ENCODE measurements at regions not wholly inside any gene's neighbourhood (a gene's known extent, or its start where the extent isn't known, plus 50 kb on each side); places are given as distances from the start of the nearest gene placed in this dataset.
"Not testable (repeated sequence)": the region's sequence is repeated elsewhere in the genome, so short reads cannot be mapped to it uniquely, and the experiment has no call there.

DNA sequence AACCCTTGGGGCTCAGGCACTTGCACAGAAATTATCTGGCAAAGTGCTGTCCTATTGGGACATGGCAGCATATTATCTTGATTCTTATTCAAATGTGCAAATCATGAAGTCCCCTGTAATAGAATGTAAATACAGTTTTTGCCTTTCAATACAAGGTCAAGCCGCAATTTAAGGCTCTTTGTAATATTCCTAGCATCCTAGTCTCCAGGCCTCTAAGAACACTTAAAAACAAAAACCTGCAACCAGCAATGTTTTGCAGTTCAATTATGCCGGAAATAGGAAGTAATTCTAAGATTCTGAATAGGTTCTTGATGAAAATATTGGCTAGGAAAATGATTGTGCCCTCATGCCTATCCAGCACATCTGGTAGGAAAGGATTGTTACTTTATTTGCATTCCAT lies 197.2 kb upstream of the IRAK1BP1 start:
- no peak overlapping the region for H3K9ac ChIP-seq (ENCODE audit: low read length)
- H3K9me3 ChIP-seq (ENCODE audit: insufficient read depth, low read length): no peaks in the 10 kb centered on the region
- H3K4me2 ChIP-seq (ENCODE audit: low read length): no peak overlapping the region
- H3K36me3 ChIP-seq (replicated peaks; ENCODE audit: low read depth, low read length): no peaks in the 10 kb centered on the region
- no peaks in the 10 kb centered on the region for H3K27me3 ChIP-seq (ENCODE audit: low read depth, low read length)
- no peak overlapping the region for H3K4me3 ChIP-seq (ENCODE audit: low read length)
- H3K27ac ChIP-seq (ENCODE audit: low read length): no peak overlapping the region
- no peaks in the 10 kb centered on the region for H3K4me1 ChIP-seq (ENCODE audit: low read length)
- H2AFZ ChIP-seq (ENCODE audit: low read depth, low read length): no peak overlapping the region
- no peaks in the 10 kb centered on the region for H4K20me1 ChIP-seq (ENCODE audit: insufficient read depth, low read length)
- TF ChIP-seq EZH2phosphoT487 (IDR thresholded peaks at IDR 0.05; ENCODE audit: low read depth): no peak
- TF ChIP-seq, protein P1, sequence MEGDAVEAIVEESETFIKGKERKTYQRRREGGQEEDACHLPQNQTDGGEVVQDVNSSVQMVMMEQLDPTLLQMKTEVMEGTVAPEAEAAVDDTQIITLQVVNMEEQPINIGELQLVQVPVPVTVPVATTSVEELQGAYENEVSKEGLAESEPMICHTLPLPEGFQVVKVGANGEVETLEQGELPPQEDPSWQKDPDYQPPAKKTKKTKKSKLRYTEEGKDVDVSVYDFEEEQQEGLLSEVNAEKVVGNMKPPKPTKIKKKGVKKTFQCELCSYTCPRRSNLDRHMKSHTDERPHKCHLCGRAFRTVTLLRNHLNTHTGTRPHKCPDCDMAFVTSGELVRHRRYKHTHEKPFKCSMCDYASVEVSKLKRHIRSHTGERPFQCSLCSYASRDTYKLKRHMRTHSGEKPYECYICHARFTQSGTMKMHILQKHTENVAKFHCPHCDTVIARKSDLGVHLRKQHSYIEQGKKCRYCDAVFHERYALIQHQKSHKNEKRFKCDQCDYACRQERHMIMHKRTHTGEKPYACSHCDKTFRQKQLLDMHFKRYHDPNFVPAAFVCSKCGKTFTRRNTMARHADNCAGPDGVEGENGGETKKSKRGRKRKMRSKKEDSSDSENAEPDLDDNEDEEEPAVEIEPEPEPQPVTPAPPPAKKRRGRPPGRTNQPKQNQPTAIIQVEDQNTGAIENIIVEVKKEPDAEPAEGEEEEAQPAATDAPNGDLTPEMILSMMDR (IDR thresholded peaks at IDR 0.05; ENCODE audit: low read depth, low read length): no peak
- no peaks in the 10 kb centered on the region for H3K79me2 ChIP-seq (ENCODE audit: low read length)

DNA sequence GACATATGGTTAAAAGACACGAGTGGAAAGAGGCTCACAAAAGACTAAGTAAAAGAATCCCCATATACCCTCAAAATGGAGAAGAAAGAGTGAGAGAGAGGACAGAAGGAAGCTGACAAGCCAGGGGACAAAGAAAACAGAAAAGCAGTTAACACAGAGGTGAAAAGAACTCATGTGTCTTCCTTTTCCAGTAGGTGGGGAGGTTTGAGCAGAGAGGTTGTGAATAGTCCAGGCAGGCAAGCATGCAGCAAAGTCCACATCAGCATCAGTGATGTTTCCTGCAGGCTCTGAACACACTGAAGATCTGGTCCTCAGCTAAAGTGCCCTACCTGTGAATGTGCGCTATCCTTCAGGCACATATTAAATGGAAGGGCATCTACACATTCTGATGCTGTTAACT lies 196.5 kb upstream of the IRAK1BP1 start:
- no peak overlapping the region for H3K4me2 ChIP-seq (ENCODE audit: low read length)
- H3K9ac ChIP-seq (ENCODE audit: low read length): no peak overlapping the region
- H3K36me3 ChIP-seq (replicated peaks; ENCODE audit: low read depth, low read length): no peaks in the 10 kb centered on the region
- no peaks in the 10 kb centered on the region for H3K9me3 ChIP-seq (ENCODE audit: insufficient read depth, low read length)
- H3K4me1 ChIP-seq (ENCODE audit: low read length): no peaks in the 10 kb centered on the region
- H3K79me2 ChIP-seq (ENCODE audit: low read length): no peaks in the 10 kb centered on the region
- no peak overlapping the region for H3K27ac ChIP-seq (ENCODE audit: low read length)
- no peaks in the 10 kb centered on the region for H4K20me1 ChIP-seq (ENCODE audit: insufficient read depth, low read length)
- H2AFZ ChIP-seq (ENCODE audit: low read depth, low read length): no peak overlapping the region
- TF ChIP-seq EZH2phosphoT487 (IDR thresholded peaks at IDR 0.05; ENCODE audit: low read depth): no peak
- TF ChIP-seq, protein P1 (IDR thresholded peaks at IDR 0.05; ENCODE audit: low read depth, low read length): no peak
- no peaks in the 10 kb centered on the region for H3K27me3 ChIP-seq (ENCODE audit: low read depth, low read length)
- no peak overlapping the region for H3K4me3 ChIP-seq (ENCODE audit: low read length)

GRCh38 chr6:78676069-78677007 lies 191.0 kb upstream of the IRAK1BP1 start:
- not testable (repeated sequence) for H3K9me3 ChIP-seq (ENCODE audit: insufficient read depth, low read length); H3K4me2 ChIP-seq (ENCODE audit: low read length); H3K4me1 ChIP-seq (ENCODE audit: low read length); H3K27me3 ChIP-seq (ENCODE audit: low read depth, low read length); H3K27ac ChIP-seq (ENCODE audit: low read length); H2AFZ ChIP-seq (ENCODE audit: low read depth, low read length); H3K4me3 ChIP-seq (ENCODE audit: low read length); H3K9ac ChIP-seq (ENCODE audit: low read length); H3K79me2 ChIP-seq (ENCODE audit: low read length); H4K20me1 ChIP-seq (ENCODE audit: insufficient read depth, low read length); H3K36me3 ChIP-seq (replicated peaks; ENCODE audit: low read depth, low read length)

GRCh38 chr6:78688668-78689067 lies 178.7 kb upstream of the IRAK1BP1 start:
- no peak overlapping the region for H3K27ac ChIP-seq (ENCODE audit: low read length)
- no peaks in the 10 kb centered on the region for H3K36me3 ChIP-seq (replicated peaks; ENCODE audit: low read depth, low read length)
- no peaks in the 10 kb centered on the region for H3K27me3 ChIP-seq (ENCODE audit: low read depth, low read length)
- no peak overlapping the region for H2AFZ ChIP-seq (ENCODE audit: low read depth, low read length)
- no peaks in the 10 kb centered on the region for H3K4me1 ChIP-seq (ENCODE audit: low read length)
- TF ChIP-seq, protein P1 (IDR thresholded peaks at IDR 0.05; ENCODE audit: low read depth, low read length): no peak
- no peak for TF ChIP-seq EZH2phosphoT487 (IDR thresholded peaks at IDR 0.05; ENCODE audit: low read depth)
- no peak overlapping the region for H3K4me3 ChIP-seq (ENCODE audit: low read length)
- no peaks in the 10 kb centered on the region for H4K20me1 ChIP-seq (ENCODE audit: insufficient read depth, low read length)
- no peak overlapping the region for H3K4me2 ChIP-seq (ENCODE audit: low read length)
- H3K9me3 ChIP-seq (ENCODE audit: insufficient read depth, low read length): no peaks in the 10 kb centered on the region
- H3K79me2 ChIP-seq (ENCODE audit: low read length): no peaks in the 10 kb centered on the region
- H3K9ac ChIP-seq (ENCODE audit: low read length): no peak overlapping the region
